NT2/D1 (cell line): ENCODE measurements at regions not wholly inside any gene's neighbourhood (a gene's known extent, or its start where the extent isn't known, plus 50 kb on each side); places are given as distances from the start of the nearest gene placed in this dataset.
"Not testable (repeated sequence)": the region's sequence is repeated elsewhere in the genome, so short reads cannot be mapped to it uniquely, and the experiment has no call there.

Experiments used
- SUZ12 ChIP-seq: IDR thresholded peaks from 2 replicates; pipeline ENCODE4 v1.6.1; 2011; ENCODE audit not compliant: insufficient read length, insufficient read depth; ENCODE audit errors: extremely low read depth
- ZNF274 ChIP-seq: IDR thresholded peaks from 2 replicates; pipeline ENCODE4 v1.6.1; 2011; ENCODE audit warnings: mild to moderate bottlenecking, low read depth, low read length

- TF ChIP-seq ZNF274, SUZ12: not testable (repeated sequence)
Measured at GRCh38 chr7:68410693-68411092, 1187.6 kb upstream of the AUTS2 start.
